ENCODE measurements at regions not wholly inside any gene's neighbourhood (a gene's known extent, or its start where the extent isn't known, plus 50 kb on each side); places are given as distances from the start of the nearest gene placed in this dataset.

DNA sequence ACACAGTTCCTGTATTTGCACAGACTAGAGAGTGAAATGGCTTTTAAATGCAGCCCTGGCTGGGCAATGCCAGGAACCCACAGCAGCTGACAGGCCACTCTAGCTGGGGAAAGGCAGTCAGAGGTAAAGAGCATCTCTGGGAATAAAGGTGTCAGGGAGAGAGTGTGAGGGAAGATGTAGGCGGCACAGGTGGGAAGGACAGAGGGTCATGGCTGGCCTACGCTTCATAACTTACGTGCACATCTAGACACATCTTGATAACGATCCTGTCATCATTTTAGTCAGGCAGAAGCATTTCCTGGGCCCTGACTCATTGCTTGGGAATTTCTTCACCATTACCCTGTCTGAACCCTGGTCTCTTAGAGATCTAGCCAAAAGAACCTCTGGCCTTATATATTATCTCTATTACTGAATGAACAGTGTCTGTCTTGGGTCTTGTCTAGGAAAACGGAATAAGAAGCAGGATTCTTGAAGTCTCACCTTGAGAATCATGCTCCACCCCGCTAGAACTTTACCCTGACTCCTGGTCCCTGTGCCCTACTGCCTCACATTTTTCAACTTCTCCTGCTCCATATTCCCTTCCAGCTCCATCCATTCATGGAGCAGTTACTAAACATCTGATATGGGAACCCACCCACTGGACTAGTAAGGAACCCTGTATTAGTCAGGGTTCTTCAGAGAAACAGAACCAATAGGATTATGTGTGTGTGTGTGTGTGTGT lies 106.4 kb upstream of the ELL2 start:
- TF ChIP-seq POLR2A (IDR thresholded peaks at IDR 0.05) (no peak), CTCF (IDR thresholded peaks at IDR 0.05) (no peak), EP300 (IDR thresholded peaks at IDR 0.05) (no peak), POLR2AphosphoS5 (IDR thresholded peaks at IDR 0.05) (no peak)

Measured in sigmoid colon (tissue), 4 donors.